Stimulated activated CD8-positive, alpha-beta memory T cell treated with anti-CD3 and anti-CD28 coated beads, Interleukin-4, amount 100 ng/mL, for 48 hours (primary cell): ENCODE measurements at regions not wholly inside any gene's neighbourhood (a gene's known extent, or its start where the extent isn't known, plus 50 kb on each side); places are given as distances from the start of the nearest gene placed in this dataset.

Source experiments
- DNase-seq: peaks from one replicate; pipeline ENCODE4 v3.0.0-alpha.2; 2020

DNA sequence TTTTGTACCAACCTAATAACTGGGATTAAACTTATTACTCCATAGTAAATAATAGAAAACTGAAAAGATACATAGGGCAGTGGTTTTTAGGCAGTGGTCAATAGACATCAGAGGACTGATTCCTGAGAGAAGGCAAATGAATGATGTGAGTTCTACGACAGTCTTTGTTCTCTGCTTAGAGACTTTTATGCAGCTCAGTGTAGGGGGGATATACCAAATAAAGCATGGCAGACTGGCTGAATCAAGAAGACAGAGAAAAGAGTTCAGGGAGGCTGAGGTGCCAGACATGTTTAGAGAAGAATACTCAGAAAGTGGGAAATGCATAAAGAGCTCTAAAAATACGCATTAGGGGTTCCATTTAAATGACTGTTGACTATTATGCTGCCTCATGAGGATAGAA is 320.8 kb upstream of the FAR2 start:
- no peak for DNase-seq

GRCh38 chr12:28830491-28830890 is 318.6 kb upstream of the FAR2 start:
- no peak for DNase-seq

DNA sequence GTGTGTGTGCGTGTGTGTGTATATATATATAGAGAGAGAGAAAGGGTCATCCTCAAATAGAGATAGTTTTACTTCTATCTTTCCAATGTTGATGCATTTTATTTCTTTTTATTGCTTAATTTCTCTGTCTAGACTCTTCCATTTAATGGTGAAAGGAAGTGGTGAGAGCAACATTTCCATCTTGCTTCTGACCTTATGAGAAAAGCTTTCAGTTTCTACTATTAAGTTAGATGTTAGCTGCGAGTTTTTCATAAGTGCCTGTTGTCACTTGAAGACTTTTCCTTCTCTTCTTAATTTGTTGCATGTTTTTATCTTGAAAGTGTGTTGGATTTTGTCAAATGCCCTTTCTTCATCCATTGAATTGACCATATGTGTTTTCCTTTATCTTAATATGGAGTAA is 304.4 kb upstream of the FAR2 start:
- DNase-seq = no peak

DNA sequence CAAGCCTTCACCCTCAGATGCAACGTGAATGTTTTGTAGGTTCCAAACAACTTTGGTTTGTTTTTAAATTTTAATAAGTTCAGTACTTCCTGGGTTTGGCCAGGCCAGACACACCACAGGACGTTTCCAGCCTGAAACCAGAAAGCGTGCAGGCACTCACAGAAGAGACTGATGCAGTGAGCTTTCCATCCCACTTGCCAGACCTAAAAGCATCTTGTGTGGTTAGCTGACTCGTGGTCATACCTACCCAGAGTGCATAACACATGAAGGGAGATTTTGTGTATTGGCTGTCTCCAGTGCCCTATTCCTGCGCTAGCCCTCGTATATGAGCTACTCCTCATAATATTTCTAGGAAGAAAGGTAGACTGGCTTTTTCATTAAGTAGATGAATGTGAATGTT is 297.3 kb upstream of the FAR2 start:
- no peak for DNase-seq

DNA sequence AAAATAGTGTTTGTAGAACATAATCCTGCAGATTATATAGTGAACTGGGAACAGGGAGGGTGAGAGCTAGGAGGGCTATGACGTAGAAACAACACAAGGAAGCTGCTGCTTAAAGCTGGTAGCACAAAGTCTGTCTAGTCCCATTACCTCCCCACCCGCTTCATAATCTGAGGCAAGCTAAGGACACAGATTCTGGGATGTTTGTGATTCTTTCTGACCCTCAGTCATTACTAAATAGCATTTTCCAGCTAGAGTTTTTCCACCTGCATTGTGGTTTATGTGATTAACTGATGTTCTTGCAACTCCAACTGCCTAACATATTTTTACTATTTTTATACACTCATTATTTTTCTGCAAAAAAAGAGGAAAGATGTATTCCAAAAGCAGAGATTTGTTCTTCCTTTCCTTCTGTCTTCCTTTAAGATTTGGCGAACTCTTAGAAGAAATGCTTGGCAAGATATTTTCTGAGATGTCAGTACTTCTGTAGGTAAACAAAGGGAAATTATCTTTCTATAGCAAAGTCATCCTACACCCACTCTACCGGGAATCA is 293.2 kb upstream of the FAR2 start:
- DNase-seq = no peak

GRCh38 chr12:28857369-28857768 is 291.7 kb upstream of the FAR2 start:
- no peak for DNase-seq

GRCh38 chr12:28859551-28859950 is 289.5 kb upstream of the FAR2 start:
- no peak for DNase-seq

GRCh38 chr12:28865776-28866175 is 283.3 kb upstream of the FAR2 start:
- no peak for DNase-seq

GRCh38 chr12:28866296-28866695 is 282.8 kb upstream of the FAR2 start:
- DNase-seq = no peak

GRCh38 chr12:28866715-28867503 is 282.2 kb upstream of the FAR2 start:
- DNase-seq = no peak

DNA sequence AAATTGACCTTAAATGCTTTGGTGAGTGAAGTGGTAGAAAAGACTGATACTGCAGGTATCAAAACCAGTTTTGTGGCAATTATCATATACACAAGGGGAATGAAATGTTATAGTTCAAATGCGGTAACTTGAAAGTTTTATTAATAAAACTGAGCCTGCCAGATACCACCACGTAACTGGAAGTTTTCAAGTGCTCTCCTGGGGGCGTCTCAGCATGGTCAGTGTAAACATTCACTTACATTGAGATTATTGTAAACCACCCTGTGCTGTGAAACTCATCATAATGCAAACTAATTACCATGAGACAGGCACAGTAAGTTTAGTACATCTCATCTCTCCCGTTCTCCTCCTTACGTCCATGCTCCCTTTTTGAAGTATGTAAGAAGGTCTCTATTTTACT is 280.7 kb upstream of the FAR2 start:
- DNase-seq = no peak

- DNase-seq = no peak
Measured at GRCh38 chr12:28869197-28869596, 279.9 kb upstream of the FAR2 start.

- DNase-seq = no peak
Measured at GRCh38 chr12:28870839-28871440, 278.1 kb upstream of the FAR2 start.

DNA sequence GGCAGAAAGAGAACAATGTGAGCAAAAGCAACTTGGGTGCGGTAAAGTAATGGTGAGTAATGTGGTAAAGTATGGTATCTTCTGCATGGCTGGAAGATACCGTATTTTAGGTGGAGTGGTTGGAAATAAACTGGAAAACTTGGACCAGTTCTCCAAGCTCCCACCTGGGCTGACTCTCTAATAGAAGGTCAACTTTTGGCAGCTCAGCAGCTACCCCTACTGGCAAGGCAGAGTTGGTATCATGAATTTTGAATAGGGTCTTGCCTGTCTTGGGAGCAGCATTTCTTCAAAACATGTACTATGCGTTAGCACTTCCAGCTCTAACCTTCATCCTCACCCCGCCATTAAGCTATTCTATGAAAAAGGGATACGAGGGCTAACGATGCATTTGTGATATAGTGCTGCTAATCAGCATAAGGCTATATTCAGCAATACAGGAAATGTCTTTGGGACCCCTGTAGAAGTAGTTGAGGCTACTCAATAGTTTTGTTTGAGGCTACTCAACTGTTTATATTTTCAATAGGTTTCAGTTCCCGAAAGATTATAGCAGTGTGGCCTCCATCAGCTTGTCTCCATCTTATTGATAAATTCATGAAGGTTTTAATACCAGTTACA is 276.3 kb upstream of the FAR2 start:
- DNase-seq = peak; percentile 47

- no peak for DNase-seq
Measured at GRCh38 chr12:28874758-28875157, 274.3 kb upstream of the FAR2 start.

GRCh38 chr12:28876196-28876798 is 272.8 kb upstream of the FAR2 start:
- no peak for DNase-seq

- DNase-seq = no peak
Measured at GRCh38 chr12:28877854-28878253, 271.2 kb upstream of the FAR2 start.

- no peak for DNase-seq
Measured at GRCh38 chr12:28878629-28879028, 270.4 kb upstream of the FAR2 start.

GRCh38 chr12:28879379-28879778 is 269.7 kb upstream of the FAR2 start:
- no peak for DNase-seq

DNA sequence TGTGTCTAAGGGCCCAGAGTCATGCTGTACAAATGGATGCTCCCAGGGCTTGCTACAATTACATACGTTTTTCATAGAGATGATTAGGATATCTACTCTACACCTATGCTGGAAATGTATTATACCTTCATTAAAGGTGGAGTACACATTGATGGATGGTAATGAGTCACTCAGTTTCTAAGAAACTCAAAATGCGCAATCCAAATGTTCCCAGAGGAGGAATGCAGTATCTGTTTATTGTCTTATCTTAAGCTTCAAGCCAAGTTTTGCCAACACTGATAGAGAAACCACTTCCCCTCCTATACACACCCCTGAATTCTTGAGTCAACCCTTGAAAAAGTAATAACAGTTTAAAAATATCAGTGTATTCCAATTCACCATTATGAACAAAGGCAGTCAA is 266.6 kb upstream of the FAR2 start:
- DNase-seq = no peak

GRCh38 chr12:28883406-28883997 is 265.6 kb upstream of the FAR2 start:
- DNase-seq = no peak

DNA sequence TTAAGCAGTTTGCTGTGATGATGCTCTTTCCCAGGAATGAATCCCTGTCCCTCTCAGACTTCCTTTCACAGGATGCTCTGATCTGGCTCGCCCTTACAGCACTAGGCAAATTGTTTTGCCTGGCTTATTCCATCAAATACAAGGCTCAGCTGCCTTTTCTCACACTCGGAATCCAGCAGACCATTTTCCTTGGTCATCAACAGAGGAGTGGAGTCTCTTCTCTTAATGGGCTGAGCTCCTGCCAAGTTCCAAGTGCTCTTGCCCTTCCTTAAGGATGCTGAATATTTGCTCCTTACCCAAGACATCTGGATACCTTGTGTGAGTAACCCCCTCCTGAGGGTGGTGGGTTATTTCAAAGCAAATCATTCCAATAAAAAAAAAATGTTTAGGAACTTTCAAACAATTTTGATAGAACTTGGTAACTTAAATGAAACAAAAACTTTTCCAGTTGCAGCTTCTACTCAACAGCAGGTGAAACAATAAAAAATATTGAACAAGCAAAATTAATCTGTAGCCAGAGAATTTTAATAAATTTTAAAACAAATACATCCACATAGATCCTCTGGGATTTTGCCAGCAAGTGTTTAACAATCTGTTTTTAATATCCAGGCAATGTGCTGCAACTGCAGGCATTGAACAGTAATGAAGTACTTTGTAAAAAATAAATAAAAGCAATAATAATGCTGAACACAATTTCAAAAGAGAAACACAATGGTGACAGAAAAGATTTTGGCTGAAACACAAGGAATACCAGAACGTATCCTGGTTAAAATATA is 264.0 kb upstream of the FAR2 start:
- no peak for DNase-seq
